GM12878 (cell line): ENCODE measurements at regions not wholly inside any gene's neighbourhood (a gene's known extent, or its start where the extent isn't known, plus 50 kb on each side); places are given as distances from the start of the nearest gene placed in this dataset.

Experiments
- ATAC-seq: fragments of 200-7000 bp; cut with Tn5 transposase; 3 replicates; pipeline ENCODE4 v1.9.1; 2020; ENCODE audit warnings: mild to moderate bottlenecking, moderate library complexity
- BruUV-seq: library from RNA; stranded (reverse); fragments of 400-500 nt; replicated peaks from 2 replicates; lab custom pipeline; 2021; lab: Mats Ljungman, UMichigan
- CTCF ChIA-PET: fragments of 300-600 bp; sonication (Branson Sonifier 250); formaldehyde crosslinking; extraction: SDS; loops from one replicate; lab custom pipeline; 2021; ENCODE audit warnings: inconsistent platforms; lab: Yijun Ruan, JAX
- POLR2A ChIA-PET: fragments of 350-600 bp; formaldehyde crosslinking; extraction: SDS; loops from one replicate; lab custom pipeline; 2021; ENCODE audit warnings: inconsistent platforms; lab: Charles Lee
- RAD21 ChIA-PET: fragments of 300-600 bp; sonication (Branson Sonifier 250); formaldehyde crosslinking; loops from one replicate; lab custom pipeline; 2023; ENCODE audit warnings: antibody characterized with exemption; ENCODE audit not compliant: unreplicated experiment; lab: Charles Lee
- SMC1A ChIA-PET: fragments of 300-600 bp; sonication (Branson Sonifier 250); formaldehyde crosslinking; loops from one replicate; lab custom pipeline; 2023; ENCODE audit not compliant: unreplicated experiment, uncharacterized antibody; lab: Charles Lee
- DNase-seq: peaks from one replicate; pipeline ENCODE4 v3.0.0-alpha.2; 2011; ENCODE audit warnings: low read depth, low spot score
- FAIRE-seq: peaks from 3 replicates; lab custom pipeline; 2011; peaks lifted over from hg19 to GRCh38; lab: Jason Lieb, UNC
- H2AFZ ChIP-seq: 2 replicates; pipeline ENCODE4 v1.6.0; 2011; ENCODE audit warnings: low read depth, low read length, control low read depth; ENCODE audit not compliant: control insufficient read depth
- H3K27ac ChIP-seq: 2 replicates; pipeline ENCODE4 v1.5.1; 2011; ENCODE audit warnings: control low read depth; ENCODE audit not compliant: control insufficient read depth, insufficient read depth
- H3K27me3 ChIP-seq, 2 experiments: replicated peaks in 1 of 2; 2 replicates each; pipeline versions ENCODE4 v1.6.0 to v1.6.1; 2011; ENCODE audit warnings: low read length in 1 of 2; ENCODE audit not compliant: control insufficient read depth in 2 of 2, insufficient read depth in 2 of 2
- H3K36me3 ChIP-seq, 2 experiments: 2 replicates each; pipeline ENCODE4 v1.5.1; 2011; ENCODE audit warnings: low read length in 1 of 2; ENCODE audit not compliant: control insufficient read depth in 2 of 2, insufficient read depth in 2 of 2
- H3K4me1 ChIP-seq: 2 replicates; pipeline ENCODE4 v1.6.1; 2011; ENCODE audit warnings: mild to moderate bottlenecking, low read length, moderate library complexity, mixed read lengths; ENCODE audit not compliant: control insufficient read depth, insufficient read depth
- H3K4me2 ChIP-seq: 2 replicates; pipeline ENCODE4 v1.6.0; 2011; ENCODE audit warnings: control low read depth; ENCODE audit not compliant: control insufficient read depth, insufficient read depth
- H3K4me3 ChIP-seq: fragments of 200-600 bp; sonication (generic); 2 replicates; pipeline ENCODE4 v1.5.1; 2016
- H3K79me2 ChIP-seq: 2 replicates; pipeline ENCODE4 v1.6.0; 2011; ENCODE audit warnings: low read length; ENCODE audit not compliant: control insufficient read depth, insufficient read depth
- H3K9ac ChIP-seq: 2 replicates; pipeline ENCODE4 v1.8.0; 2011; ENCODE audit warnings: low read length, control low read depth, mixed read lengths; ENCODE audit not compliant: control insufficient read depth, insufficient read depth
- H3K9me3 ChIP-seq: replicated peaks from 3 replicates; pipeline ENCODE4 v1.5.1; 2011; ENCODE audit warnings: mild to moderate bottlenecking, low read length; ENCODE audit not compliant: control insufficient read depth, insufficient read depth
- H4K20me1 ChIP-seq: 2 replicates; pipeline ENCODE4 v1.6.0; 2011; ENCODE audit not compliant: control insufficient read depth, insufficient read depth
- CBX3 ChIP-seq: fragments of 200-600 bp; sonication (generic); IDR thresholded peaks from 2 replicates; pipeline ENCODE4 v1.6.1; 2016; ENCODE audit warnings: low read depth, borderline replicate concordance
- EED ChIP-seq: sonication (generic); IDR thresholded peaks from 2 replicates; pipeline ENCODE4 v1.6.1; 2016; ENCODE audit warnings: antibody characterized with exemption, low read depth
- NFXL1 ChIP-seq: fragments of 450-650 bp; IDR thresholded peaks from 2 replicates; pipeline ENCODE4 v1.6.1; 2017; ENCODE audit warnings: antibody characterized with exemption, mild to moderate bottlenecking, borderline replicate concordance
- NR2C2 ChIP-seq: IDR thresholded peaks from 2 replicates; pipeline ENCODE4 v1.6.1; 2011; ENCODE audit warnings: borderline replicate concordance, low read depth; ENCODE audit not compliant: control insufficient read depth, insufficient read length
- RAD21 ChIP-seq: IDR thresholded peaks from 2 replicates; pipeline ENCODE4 v1.6.1; 2011; ENCODE audit warnings: mild to moderate bottlenecking, low read depth, low read length, moderate library complexity; ENCODE audit not compliant: insufficient read depth
- SREBF1 ChIP-seq: IDR thresholded peaks from 2 replicates; pipeline ENCODE4 v1.6.1; 2012; ENCODE audit warnings: mild to moderate bottlenecking, low read length
- WGBS: methylation state at CpG from one replicate; pipeline ENCODE4 v1.1.6; 2016; ENCODE audit warnings: low lambda C conversion rate; ENCODE audit not compliant: insufficient replicate concordance, insufficient coverage; ENCODE audit errors: missing lambda C conversion rate; 5-methylcytosine and 5-hydroxymethylcytosine counted together
- in situ Hi-C: fragments of 300-500 bp; cut with MboI; formaldehyde crosslinking; loops from 9 replicates; pipeline ENCODE4 v1.14.3; 2018; ENCODE audit warnings: mixed read lengths
- intact Hi-C: fragments of 100-400 bp; cut with micrococcal nuclease; formaldehyde crosslinking; loops from one replicate; pipeline ENCODE4 v1.14.2; 2022; ENCODE audit not compliant: unreplicated experiment
- TF ChIP-seq, protein P1 (sequence below): fragments of 450-650 bp; IDR thresholded peaks from 2 replicates; pipeline ENCODE4 v1.6.1; 2016; ENCODE audit warnings: mild to moderate bottlenecking
- TF ChIP-seq, protein P2 (sequence below): fragments of 450-650 bp; IDR thresholded peaks from 2 replicates; pipeline ENCODE4 v1.6.1; 2017; ENCODE audit warnings: mild to moderate bottlenecking, low read depth, inconsistent platforms; ENCODE audit not compliant: poor library complexity, severe bottlenecking
- TF ChIP-seq, protein P3 (sequence below): IDR thresholded peaks from 2 replicates; pipeline ENCODE4 v1.6.1; 2012; ENCODE audit warnings: improper control_type of control experiment, low read depth, low read length; ENCODE audit not compliant: insufficient replicate concordance

DNA sequence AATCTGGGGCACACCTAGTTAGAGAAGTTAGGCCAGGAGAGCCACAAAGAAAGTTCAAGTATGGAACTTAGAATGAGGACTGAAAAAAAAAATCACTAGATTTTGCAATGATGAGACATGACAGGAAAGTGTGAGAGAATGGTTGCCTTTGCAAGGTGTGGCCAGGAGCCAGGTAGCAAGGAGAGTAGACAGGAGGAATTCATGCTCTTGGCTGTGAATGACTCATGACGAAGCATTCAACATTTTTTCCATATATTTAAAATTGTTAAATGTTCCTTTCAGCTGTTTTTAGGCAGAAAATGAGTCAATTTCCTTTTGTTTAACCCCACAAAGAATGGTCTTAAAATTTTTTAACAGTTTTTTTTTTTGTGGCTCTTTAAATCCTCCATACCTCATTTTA, 636.9 kb downstream of the PLCL1 start:
- in situ Hi-C loops, result no loop called here
- H3K4me2 ChIP-seq, result no peak overlapping the region
- TF ChIP-seq, protein P1, sequence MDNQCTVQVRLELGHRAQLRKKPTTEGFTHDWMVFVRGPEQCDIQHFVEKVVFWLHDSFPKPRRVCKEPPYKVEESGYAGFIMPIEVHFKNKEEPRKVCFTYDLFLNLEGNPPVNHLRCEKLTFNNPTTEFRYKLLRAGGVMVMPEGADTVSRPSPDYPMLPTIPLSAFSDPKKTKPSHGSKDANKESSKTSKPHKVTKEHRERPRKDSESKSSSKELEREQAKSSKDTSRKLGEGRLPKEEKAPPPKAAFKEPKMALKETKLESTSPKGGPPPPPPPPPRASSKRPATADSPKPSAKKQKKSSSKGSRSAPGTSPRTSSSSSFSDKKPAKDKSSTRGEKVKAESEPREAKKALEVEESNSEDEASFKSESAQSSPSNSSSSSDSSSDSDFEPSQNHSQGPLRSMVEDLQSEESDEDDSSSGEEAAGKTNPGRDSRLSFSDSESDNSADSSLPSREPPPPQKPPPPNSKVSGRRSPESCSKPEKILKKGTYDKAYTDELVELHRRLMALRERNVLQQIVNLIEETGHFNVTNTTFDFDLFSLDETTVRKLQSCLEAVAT, result no peak
- TF ChIP-seq, protein P2, sequence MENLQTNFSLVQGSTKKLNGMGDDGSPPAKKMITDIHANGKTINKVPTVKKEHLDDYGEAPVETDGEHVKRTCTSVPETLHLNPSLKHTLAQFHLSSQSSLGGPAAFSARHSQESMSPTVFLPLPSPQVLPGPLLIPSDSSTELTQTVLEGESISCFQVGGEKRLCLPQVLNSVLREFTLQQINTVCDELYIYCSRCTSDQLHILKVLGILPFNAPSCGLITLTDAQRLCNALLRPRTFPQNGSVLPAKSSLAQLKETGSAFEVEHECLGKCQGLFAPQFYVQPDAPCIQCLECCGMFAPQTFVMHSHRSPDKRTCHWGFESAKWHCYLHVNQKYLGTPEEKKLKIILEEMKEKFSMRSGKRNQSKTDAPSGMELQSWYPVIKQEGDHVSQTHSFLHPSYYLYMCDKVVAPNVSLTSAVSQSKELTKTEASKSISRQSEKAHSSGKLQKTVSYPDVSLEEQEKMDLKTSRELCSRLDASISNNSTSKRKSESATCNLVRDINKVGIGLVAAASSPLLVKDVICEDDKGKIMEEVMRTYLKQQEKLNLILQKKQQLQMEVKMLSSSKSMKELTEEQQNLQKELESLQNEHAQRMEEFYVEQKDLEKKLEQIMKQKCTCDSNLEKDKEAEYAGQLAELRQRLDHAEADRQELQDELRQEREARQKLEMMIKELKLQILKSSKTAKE, result no peak
- TF ChIP-seq RAD21 (no peak), EED (no peak), CBX3 (no peak), NFXL1 (no peak), SREBF1 (no peak), NR2C2 (no peak)
- TF ChIP-seq, protein P3, sequence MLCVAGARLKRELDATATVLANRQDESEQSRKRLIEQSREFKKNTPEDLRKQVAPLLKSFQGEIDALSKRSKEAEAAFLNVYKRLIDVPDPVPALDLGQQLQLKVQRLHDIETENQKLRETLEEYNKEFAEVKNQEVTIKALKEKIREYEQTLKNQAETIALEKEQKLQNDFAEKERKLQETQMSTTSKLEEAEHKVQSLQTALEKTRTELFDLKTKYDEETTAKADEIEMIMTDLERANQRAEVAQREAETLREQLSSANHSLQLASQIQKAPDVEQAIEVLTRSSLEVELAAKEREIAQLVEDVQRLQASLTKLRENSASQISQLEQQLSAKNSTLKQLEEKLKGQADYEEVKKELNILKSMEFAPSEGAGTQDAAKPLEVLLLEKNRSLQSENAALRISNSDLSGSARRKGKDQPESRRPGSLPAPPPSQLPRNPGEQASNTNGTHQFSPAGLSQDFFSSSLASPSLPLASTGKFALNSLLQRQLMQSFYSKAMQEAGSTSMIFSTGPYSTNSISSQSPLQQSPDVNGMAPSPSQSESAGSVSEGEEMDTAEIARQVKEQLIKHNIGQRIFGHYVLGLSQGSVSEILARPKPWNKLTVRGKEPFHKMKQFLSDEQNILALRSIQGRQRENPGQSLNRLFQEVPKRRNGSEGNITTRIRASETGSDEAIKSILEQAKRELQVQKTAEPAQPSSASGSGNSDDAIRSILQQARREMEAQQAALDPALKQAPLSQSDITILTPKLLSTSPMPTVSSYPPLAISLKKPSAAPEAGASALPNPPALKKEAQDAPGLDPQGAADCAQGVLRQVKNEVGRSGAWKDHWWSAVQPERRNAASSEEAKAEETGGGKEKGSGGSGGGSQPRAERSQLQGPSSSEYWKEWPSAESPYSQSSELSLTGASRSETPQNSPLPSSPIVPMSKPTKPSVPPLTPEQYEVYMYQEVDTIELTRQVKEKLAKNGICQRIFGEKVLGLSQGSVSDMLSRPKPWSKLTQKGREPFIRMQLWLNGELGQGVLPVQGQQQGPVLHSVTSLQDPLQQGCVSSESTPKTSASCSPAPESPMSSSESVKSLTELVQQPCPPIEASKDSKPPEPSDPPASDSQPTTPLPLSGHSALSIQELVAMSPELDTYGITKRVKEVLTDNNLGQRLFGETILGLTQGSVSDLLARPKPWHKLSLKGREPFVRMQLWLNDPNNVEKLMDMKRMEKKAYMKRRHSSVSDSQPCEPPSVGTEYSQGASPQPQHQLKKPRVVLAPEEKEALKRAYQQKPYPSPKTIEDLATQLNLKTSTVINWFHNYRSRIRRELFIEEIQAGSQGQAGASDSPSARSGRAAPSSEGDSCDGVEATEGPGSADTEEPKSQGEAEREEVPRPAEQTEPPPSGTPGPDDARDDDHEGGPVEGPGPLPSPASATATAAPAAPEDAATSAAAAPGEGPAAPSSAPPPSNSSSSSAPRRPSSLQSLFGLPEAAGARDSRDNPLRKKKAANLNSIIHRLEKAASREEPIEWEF, result no peak
- TF ChIP-seq, all 136 proteins: peak for 0
- H3K36me3 ChIP-seq, result no peaks in the 10 kb centered on the region
- RAD21 ChIA-PET, result no interaction called here
- FAIRE-seq (no peak), DNase-seq (no peak), ATAC-seq (no peak)
- no peaks in the 10 kb centered on the region for H3K79me2 ChIP-seq
- WGBS, result 0% methylated on average over 1 of the region's 1 CpG
- no peak overlapping the region for H3K9ac ChIP-seq
- POLR2A ChIA-PET, result no interaction called here
- no peak overlapping the region for H3K27ac ChIP-seq
- BruUV-seq, result no TSS peak
- no peak overlapping the region for H2AFZ ChIP-seq
- H3K9me3 ChIP-seq, result no peaks in the 10 kb centered on the region
- CTCF ChIA-PET, result interaction anchor here (0.6 kb wide), 1 partner anchor 211 kb away, joined by 3 read pairs; no protein-coding TSS in a partner anchor
- no peaks in the 10 kb centered on the region for H4K20me1 ChIP-seq
- no peak overlapping the region for H3K4me3 ChIP-seq
- intact Hi-C loops, result no loop called here
- no peaks in the 10 kb centered on the region for H3K27me3 ChIP-seq
- SMC1A ChIA-PET, result interaction anchor here (0.9 kb wide), 1 partner anchor 1043 kb away, joined by 3 read pairs; no protein-coding TSS in a partner anchor
- H3K4me1 ChIP-seq, result no peaks in the 10 kb centered on the region
